ENCODE measurements at regions not wholly inside any gene's neighbourhood (a gene's known extent, or its start where the extent isn't known, plus 50 kb on each side); places are given as distances from the start of the nearest gene placed in this dataset.

DNA sequence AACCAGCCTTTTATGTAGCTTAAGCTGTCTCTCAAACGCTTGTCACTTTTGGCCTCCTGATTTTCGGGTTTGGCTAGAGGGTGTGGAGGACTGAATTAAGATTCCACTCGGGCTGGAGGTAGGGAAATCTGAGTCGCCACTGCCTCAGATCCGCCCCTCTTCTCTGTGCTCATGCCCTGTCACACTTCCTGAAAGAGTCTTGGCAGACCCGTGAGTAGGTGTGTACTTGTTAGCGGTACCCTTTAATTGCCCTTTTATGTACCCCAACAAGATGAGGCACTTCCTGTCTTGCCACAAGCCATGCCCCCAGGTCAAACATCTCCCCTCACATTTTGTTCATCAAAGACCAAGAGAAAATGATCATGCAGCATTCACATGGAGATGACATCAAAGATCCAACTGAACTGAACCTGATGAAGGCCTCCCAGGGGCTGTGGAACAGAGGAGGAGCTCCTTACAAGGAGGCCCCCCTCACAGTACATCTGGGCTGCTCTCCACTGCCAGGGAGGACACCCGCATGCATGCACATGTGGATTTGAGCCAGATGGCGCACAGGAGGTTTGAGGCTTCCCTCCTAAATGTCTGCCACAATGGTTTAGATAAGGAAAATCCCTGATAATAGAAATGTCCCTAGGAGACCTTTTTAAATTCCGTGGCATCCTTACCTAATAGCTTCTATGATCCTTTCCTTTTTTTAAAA, 86.5 kb upstream of the CDKN3 start:
- Histone ChIP-seq H3K36me3 (ENCODE audit: low read depth) (no peaks in the 10 kb centered on the region), H3K4me1 (ENCODE audit: insufficient read depth) (peaks cover 19% of the 10 kb centered on the region), H3K27me3 (replicated peaks; ENCODE audit: insufficient read depth) (peaks cover 21% of the 10 kb centered on the region; the same call in 1 of the 2 replicates), H3K4me3 (no peak overlapping the region), H3K9me2 (ENCODE audit: insufficient read depth) (no peaks in the 10 kb centered on the region), H3K9ac (no peak overlapping the region), H3K27ac (no peak overlapping the region), H3K9me3 (ENCODE audit: low read depth) (no peaks in the 10 kb centered on the region), H2AFZ (no peak overlapping the region), H3F3A (ENCODE audit: insufficient read depth) (peaks cover 15% of the 10 kb centered on the region), H3K79me2 (ENCODE audit: insufficient read depth) (no peaks in the 10 kb centered on the region), H4K20me1 (ENCODE audit: insufficient read depth) (no peaks in the 10 kb centered on the region), H3K4me2 (ENCODE audit: unreplicated experiment) (no peak overlapping the region)
- TF ChIP-seq EZH2phosphoT487 (IDR thresholded peaks at IDR 0.05; ENCODE audit: insufficient read depth, low read depth) (no peak), EZH2 (IDR thresholded peaks at IDR 0.05; ENCODE audit: insufficient read depth, poor library complexity, severe bottlenecking) (no peak)
- in situ Hi-C loops (cut with MboI): no loop called here
- whole genome bisulfite sequencing, 2 experiments (ENCODE audit: low coverage in 1 of 2, low lambda C conversion rate in 2 of 2, missing lambda C conversion rate in 2 of 2): 77 to 84% methylated on average over 10 of the region's 10 CpGs
- DNase-seq: peak; percentile 17

DNA sequence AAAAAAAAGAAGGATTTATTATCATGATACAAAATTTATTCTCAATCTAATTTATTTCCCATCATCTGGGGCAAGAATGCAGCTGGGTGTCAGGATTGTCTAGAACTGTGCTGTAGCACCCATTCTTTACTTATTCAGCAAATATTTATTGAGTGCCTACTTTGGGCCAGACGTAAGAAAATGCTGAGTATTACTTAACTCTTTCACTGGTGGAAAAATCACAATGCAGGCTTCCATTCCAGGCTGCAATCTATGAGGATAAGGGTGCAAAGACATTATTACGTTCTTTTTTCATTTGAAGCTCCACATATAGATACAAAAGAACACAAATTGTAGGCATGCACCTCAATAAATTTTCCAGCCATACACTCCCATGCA, 86.0 kb upstream of the CDKN3 start:
- Histone ChIP-seq H3F3A (ENCODE audit: insufficient read depth) (peaks cover 15% of the 10 kb centered on the region), H3K4me3 (no peak overlapping the region), H3K27ac (no peak overlapping the region), H3K4me1 (ENCODE audit: insufficient read depth) (peaks cover 19% of the 10 kb centered on the region), H3K4me2 (ENCODE audit: unreplicated experiment) (no peak overlapping the region), H3K9ac (no peak overlapping the region), H3K79me2 (ENCODE audit: insufficient read depth) (no peaks in the 10 kb centered on the region), H3K27me3 (replicated peaks; ENCODE audit: insufficient read depth) (peaks cover 16% of the 10 kb centered on the region; the same call in 1 of the 2 replicates), H3K9me2 (ENCODE audit: insufficient read depth) (no peaks in the 10 kb centered on the region), H4K20me1 (ENCODE audit: insufficient read depth) (no peaks in the 10 kb centered on the region), H2AFZ (no peak overlapping the region), H3K9me3 (ENCODE audit: low read depth) (no peaks in the 10 kb centered on the region), H3K36me3 (ENCODE audit: low read depth) (no peaks in the 10 kb centered on the region)
- TF ChIP-seq EZH2 (IDR thresholded peaks at IDR 0.05; ENCODE audit: insufficient read depth, poor library complexity, severe bottlenecking) (no peak), EZH2phosphoT487 (IDR thresholded peaks at IDR 0.05; ENCODE audit: insufficient read depth, low read depth) (no peak)
- in situ Hi-C loops (cut with MboI): no loop called here
- 84 to 89% methylated on average over 2 of the region's 2 CpGs for WGBS, 2 experiments (ENCODE audit: low coverage in 1 of 2, low lambda C conversion rate in 2 of 2, missing lambda C conversion rate in 2 of 2)
- no peak for DNase-seq

GRCh38 chr14:54312166-54312801, 84.5 kb upstream of the CDKN3 start:
- Histone ChIP-seq H3K27ac (peak overlapping the region; percentile 48), H3K4me2 (ENCODE audit: unreplicated experiment) (peak overlapping the region; percentile 80), H3K4me1 (ENCODE audit: insufficient read depth) (peaks cover 19% of the 10 kb centered on the region), H3K79me2 (ENCODE audit: insufficient read depth) (no peaks in the 10 kb centered on the region), H3K27me3 (replicated peaks; ENCODE audit: insufficient read depth) (0 out of 2 replicates have a peak, but pooled peaks cover 1% of the 10 kb centered on the region), H3K9me3 (ENCODE audit: low read depth) (no peaks in the 10 kb centered on the region), H3K4me3 (0 out of 2 replicates have a peak overlapping the region, but pooled peaks have one; percentile 36), H3F3A (ENCODE audit: insufficient read depth) (peaks cover 15% of the 10 kb centered on the region), H3K9ac (no peak overlapping the region), H2AFZ (no peak overlapping the region), H3K9me2 (ENCODE audit: insufficient read depth) (no peaks in the 10 kb centered on the region), H3K36me3 (ENCODE audit: low read depth) (no peaks in the 10 kb centered on the region), H4K20me1 (ENCODE audit: insufficient read depth) (no peaks in the 10 kb centered on the region)
- in situ Hi-C loops (cut with MboI): no loop called here
- TF ChIP-seq EZH2 (IDR thresholded peaks at IDR 0.05; ENCODE audit: insufficient read depth, poor library complexity, severe bottlenecking) (no peak), EZH2phosphoT487 (IDR thresholded peaks at IDR 0.05; ENCODE audit: insufficient read depth, low read depth) (peak; percentile 88; the same call in 1 of the 2 replicates)
- peak; percentile 96 for DNase-seq
- 6 to 11% methylated on average over 3 of the region's 3 CpGs for WGBS, 2 experiments (ENCODE audit: low coverage in 1 of 2, low lambda C conversion rate in 2 of 2, missing lambda C conversion rate in 2 of 2)

DNA sequence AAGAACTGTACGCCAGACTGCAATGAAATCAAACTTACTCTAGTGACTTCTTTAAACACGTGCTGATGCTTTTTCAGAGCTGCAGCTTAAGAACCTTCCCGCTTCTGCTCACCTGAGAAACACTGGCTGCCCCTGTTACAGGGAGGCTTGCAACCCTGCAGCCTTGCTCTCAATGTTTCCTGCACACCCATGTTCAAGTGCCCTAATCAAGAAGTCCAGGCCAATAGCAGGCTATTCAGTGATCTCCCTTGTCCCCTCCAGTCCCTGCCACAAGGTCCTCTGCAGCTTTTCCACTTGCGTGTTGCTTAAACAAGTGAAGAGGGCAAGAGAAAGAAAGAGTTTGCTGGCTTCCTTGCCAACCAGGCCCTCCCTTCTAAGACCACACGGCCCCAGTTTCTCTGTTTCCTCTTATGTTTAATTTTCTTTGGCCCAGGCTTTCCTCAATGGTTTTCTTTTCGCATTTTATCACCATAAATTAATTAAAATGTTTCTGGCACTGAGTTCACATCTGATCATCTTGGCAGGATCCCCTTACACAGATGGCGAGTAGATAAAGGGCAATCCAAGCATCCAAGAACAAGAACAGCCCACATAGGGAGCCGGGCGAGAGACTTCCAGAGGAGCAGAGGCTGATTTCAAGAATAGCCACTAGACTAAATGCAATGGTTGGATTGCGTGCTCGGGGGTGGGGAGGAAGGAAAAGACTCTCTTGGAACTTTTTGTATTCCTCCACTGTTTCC, 82.3 kb upstream of the CDKN3 start:
- 83 to 85% methylated on average over 11 of the region's 11 CpGs for WGBS, 2 experiments (ENCODE audit: low coverage in 1 of 2, low lambda C conversion rate in 2 of 2, missing lambda C conversion rate in 2 of 2)
- no peak for DNase-seq
- no peak overlapping the region for H3K27ac ChIP-seq
- H3K4me1 ChIP-seq (ENCODE audit: insufficient read depth): peaks cover 19% of the 10 kb centered on the region
- no peaks in the 10 kb centered on the region for H3K79me2 ChIP-seq (ENCODE audit: insufficient read depth)
- H3K27me3 ChIP-seq (replicated peaks; ENCODE audit: insufficient read depth): no peaks in the 10 kb centered on the region
- H3K4me2 ChIP-seq (ENCODE audit: unreplicated experiment): no peak overlapping the region
- no peaks in the 10 kb centered on the region for H4K20me1 ChIP-seq (ENCODE audit: insufficient read depth)
- in situ Hi-C loops (cut with MboI): no loop called here
- TF ChIP-seq EZH2phosphoT487 (IDR thresholded peaks at IDR 0.05; ENCODE audit: insufficient read depth, low read depth) (no peak), EZH2 (IDR thresholded peaks at IDR 0.05; ENCODE audit: insufficient read depth, poor library complexity, severe bottlenecking) (no peak)
- no peaks in the 10 kb centered on the region for H3K9me3 ChIP-seq (ENCODE audit: low read depth)
- H2AFZ ChIP-seq: no peak overlapping the region
- H3K36me3 ChIP-seq (ENCODE audit: low read depth): no peaks in the 10 kb centered on the region
- peaks cover 15% of the 10 kb centered on the region for H3F3A ChIP-seq (ENCODE audit: insufficient read depth)
- no peak overlapping the region for H3K9ac ChIP-seq
- H3K9me2 ChIP-seq (ENCODE audit: insufficient read depth): no peaks in the 10 kb centered on the region
- H3K4me3 ChIP-seq: no peak overlapping the region

All from GM23248 (cell line).